HS-5 (cell line): ENCODE measurements at regions not wholly inside any gene's neighbourhood (a gene's known extent, or its start where the extent isn't known, plus 50 kb on each side); places are given as distances from the start of the nearest gene placed in this dataset.
A peak's percentile ranks its signal among the peaks of the same experiment; 100 is the strongest.

Experiments used
- DNase-seq: peaks from one replicate; pipeline ENCODE4 v3.0.0-alpha.2; 2012; ENCODE audit warnings: low read depth

GRCh38 chr4:107315584-107315983 lies 279.5 kb upstream of the DKK2 start:
- no peak for DNase-seq

GRCh38 chr4:107314156-107314555 lies 278.0 kb upstream of the DKK2 start:
- DNase-seq, result no peak

- no peak for DNase-seq
Measured at GRCh38 chr4:107312366-107312765, 276.3 kb upstream of the DKK2 start.

GRCh38 chr4:107304699-107305286 lies 268.7 kb upstream of the DKK2 start:
- no peak for DNase-seq

- no peak for DNase-seq
Measured at GRCh38 chr4:107299646-107300045, 263.5 kb upstream of the DKK2 start.

- no peak for DNase-seq
Measured at GRCh38 chr4:107292979-107293378, 256.9 kb upstream of the DKK2 start.

GRCh38 chr4:107283587-107284559 lies 247.8 kb upstream of the DKK2 start:
- DNase-seq, result peak; percentile 94

- peak; percentile 61 for DNase-seq
Measured at GRCh38 chr4:107279733-107280132, 243.6 kb upstream of the DKK2 start.

- peak; percentile 38 for DNase-seq
Measured at GRCh38 chr4:107278791-107279483, 242.8 kb upstream of the DKK2 start.

- no peak for DNase-seq
Measured at GRCh38 chr4:107276052-107276451, 239.9 kb upstream of the DKK2 start.

GRCh38 chr4:107275225-107275624 lies 239.1 kb upstream of the DKK2 start:
- DNase-seq, result no peak

- no peak for DNase-seq
Measured at GRCh38 chr4:107270614-107271013, 234.5 kb upstream of the DKK2 start.

GRCh38 chr4:107269175-107269574 lies 233.1 kb upstream of the DKK2 start:
- no peak for DNase-seq

- no peak for DNase-seq
Measured at GRCh38 chr4:107265859-107266258, 229.7 kb upstream of the DKK2 start.

GRCh38 chr4:107261241-107261874 lies 225.2 kb upstream of the DKK2 start:
- no peak for DNase-seq

- peak; percentile 53 for DNase-seq
Measured at GRCh38 chr4:107258359-107258758, 222.2 kb upstream of the DKK2 start.

GRCh38 chr4:107255596-107255995 lies 219.5 kb upstream of the DKK2 start:
- no peak for DNase-seq

GRCh38 chr4:107255114-107255513 lies 219.0 kb upstream of the DKK2 start:
- DNase-seq, result no peak

GRCh38 chr4:107253579-107254068 lies 217.5 kb upstream of the DKK2 start:
- DNase-seq, result no peak

GRCh38 chr4:107253090-107253489 lies 217.0 kb upstream of the DKK2 start:
- DNase-seq, result no peak

GRCh38 chr4:107252571-107252970 lies 216.5 kb upstream of the DKK2 start:
- no peak for DNase-seq

- DNase-seq, result no peak
Measured at GRCh38 chr4:107248571-107248970, 212.5 kb upstream of the DKK2 start.
